Urothelium cell line (cell line): ENCODE measurements at regions not wholly inside any gene's neighbourhood (a gene's known extent, or its start where the extent isn't known, plus 50 kb on each side); places are given as distances from the start of the nearest gene placed in this dataset.
A peak's percentile ranks its signal among the peaks of the same experiment; 100 is the strongest.
"Not testable (repeated sequence)": the region's sequence is repeated elsewhere in the genome, so short reads cannot be mapped to it uniquely, and the experiment has no call there.

Experiments used
- DNase-seq: peaks from one replicate; pipeline ENCODE4 v3.0.0; 2011; ENCODE audit warnings: low spot score, mixed read lengths
- FAIRE-seq: peaks from 2 replicates; lab custom pipeline; 2011; peaks lifted over from hg19 to GRCh38; lab: Jason Lieb, UNC

DNA sequence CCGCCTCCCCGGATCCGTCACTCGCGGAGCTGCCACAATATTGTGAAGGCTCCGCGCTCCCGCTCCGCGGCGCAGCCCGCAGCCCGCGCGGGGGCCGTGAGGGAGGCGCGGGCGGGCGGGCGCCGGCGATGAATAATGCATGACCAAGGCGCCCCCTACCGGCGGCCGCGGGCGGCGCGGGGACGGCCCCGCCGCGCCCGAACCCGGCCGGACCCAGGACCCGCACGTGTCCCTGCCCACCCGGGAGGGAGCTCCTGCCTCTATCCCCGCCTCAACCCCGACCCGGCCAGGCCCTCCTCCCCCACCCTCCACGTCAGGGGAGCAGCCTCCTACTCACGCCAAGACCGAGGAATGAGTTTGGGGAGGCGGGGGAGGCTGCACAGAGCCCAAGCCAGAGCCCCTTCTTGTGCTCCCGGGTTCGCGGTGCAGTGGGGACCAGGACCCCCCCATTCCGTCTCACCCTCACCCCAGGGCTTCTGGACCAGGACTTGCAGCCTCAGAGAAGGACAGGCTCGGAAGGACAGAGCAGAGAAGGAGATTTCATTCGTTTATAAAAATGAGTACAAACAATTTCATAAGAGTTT, 70.8 kb upstream of the CASZ1 start:
- DNase-seq (peak; percentile 86), FAIRE-seq (peak; percentile 42)

GRCh38 chr1:10867914-10868598, 71.6 kb upstream of the CASZ1 start:
- no peak for DNase-seq

DNA sequence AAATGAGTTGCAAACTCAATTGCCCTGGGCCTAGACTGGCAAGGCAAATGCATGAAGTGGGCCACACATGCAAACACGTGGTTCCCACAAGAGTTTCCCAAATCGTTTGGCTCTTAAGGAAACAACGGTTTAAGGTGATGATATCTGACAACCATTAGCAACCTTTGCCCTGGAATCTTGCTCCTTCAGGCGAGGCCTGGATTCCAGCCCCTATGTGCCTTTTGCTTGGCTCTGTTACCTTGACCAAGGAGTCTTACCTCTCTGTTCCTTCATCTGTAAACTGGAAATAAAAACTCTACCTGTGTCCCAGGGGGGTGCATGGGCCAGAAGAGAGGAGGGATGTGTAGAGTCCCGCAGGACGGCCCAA, 72.1 kb upstream of the CASZ1 start:
- no peak for DNase-seq
- FAIRE-seq, result no peak

More at GRCh38 chr1:10867914-10868598, 71.6 kb upstream of the CASZ1 start:
- FAIRE-seq, result no peak

DNA sequence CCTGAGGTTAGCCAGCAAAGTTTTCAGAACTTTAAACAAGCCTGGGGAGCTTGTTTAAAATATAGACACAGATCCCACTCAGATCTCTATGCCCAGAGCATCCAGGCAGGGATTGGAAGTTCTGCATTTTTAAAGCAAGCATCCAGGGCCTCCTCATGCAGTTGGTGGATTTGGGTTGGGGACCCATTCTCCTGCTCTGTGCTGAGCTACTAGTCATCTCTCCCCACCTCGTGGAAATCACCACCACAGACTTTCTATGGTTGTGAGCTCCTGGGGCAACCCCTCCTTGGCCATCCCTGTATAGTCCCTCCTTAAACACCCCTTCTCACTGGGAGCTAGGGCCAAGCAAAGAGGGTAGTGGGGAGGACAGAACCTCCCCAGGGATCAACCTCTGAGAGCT, 73.5 kb upstream of the CASZ1 start:
- FAIRE-seq, result no peak
- no peak for DNase-seq

DNA sequence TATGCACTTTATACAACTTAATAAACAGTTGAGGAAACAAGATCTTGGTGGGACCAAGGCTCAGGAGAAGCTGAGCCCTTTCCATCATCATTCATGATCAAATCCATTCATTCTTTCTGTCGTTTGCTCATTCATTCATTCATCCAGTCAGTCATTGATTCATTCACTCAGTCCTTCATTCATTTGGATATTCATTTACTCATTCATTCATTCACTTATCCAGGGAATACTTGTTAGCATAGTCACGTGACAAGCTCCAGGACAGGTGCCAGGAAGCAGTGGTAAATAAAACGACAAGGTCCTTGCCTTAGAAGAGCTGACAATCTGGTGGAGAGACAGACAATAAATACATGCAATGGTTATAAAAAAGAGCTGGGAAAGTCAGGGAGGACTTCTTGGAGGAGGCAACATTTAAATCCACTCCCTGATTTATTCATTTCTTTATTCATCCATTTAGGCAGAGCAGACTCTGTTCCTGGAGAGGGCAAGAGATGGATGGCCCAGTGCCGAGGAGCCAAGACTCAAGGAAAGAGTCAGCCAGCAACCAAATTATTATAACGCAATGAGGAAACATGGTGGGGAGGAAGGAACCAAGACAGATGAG, 74.1 kb upstream of the CASZ1 start:
- DNase-seq (no peak), FAIRE-seq (peak; percentile 13)

GRCh38 chr1:10873189-10873588, 76.7 kb upstream of the CASZ1 start:
- DNase-seq, result no peak
- FAIRE-seq, result no peak

DNA sequence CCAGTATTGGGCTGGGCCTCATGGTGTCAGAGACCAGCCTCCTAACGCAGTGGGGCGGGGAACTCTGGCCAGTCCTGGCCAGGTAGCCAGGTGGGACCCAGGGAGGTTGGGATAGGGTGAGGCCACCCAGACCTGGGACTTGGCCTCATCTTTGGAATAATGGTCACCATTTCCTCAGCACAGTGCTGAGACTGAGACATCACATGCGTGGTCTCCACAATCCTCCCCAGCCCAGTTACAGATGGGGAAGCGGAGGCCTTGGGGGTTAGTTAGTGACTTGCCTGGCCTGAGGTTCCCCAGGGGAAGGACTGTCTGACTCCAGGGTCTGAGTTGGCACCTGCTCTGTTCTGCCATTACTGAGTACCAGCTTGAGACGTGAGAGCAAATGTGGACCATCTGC, 77.9 kb upstream of the CASZ1 start:
- no peak for FAIRE-seq

GRCh38 chr1:10877894-10878293, 81.4 kb upstream of the CASZ1 start:
- DNase-seq (no peak), FAIRE-seq (no peak)

More for the DNA sequence above, 77.9 kb upstream of the CASZ1 start:
- DNase-seq, result no peak

DNA sequence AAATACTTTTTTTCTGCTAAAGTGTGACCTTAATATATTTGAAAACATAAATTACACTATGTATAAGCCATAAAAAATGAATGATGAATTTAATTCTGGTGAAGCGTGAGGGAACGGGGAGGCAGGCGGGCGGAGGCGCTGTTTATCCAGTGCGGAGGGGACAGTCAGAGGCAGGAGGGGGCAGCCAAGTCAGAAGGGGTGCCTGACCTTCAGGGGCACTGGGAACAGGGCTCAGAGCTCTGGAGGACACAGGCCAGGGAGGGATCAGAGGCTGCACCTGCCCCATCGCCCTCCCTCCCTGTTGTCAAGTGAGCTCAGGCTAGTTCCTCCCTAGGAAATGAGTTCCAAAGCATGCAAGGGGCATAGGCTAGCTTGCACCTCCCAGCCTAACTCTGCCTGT, 82.0 kb upstream of the CASZ1 start:
- DNase-seq (no peak), FAIRE-seq (no peak)

- no peak for FAIRE-seq
- DNase-seq, result no peak
These were observed 83.6 kb upstream of the CASZ1 start for GRCh38 chr1:10880063-10880462.

GRCh38 chr1:10881046-10881445, 84.6 kb upstream of the CASZ1 start:
- DNase-seq (no peak), FAIRE-seq (no peak)

- no peak for DNase-seq
These were observed 85.6 kb upstream of the CASZ1 start for GRCh38 chr1:10882069-10882468.

GRCh38 chr1:10887032-10887431, 90.6 kb upstream of the CASZ1 start:
- DNase-seq, FAIRE-seq: not testable (repeated sequence)

More at GRCh38 chr1:10882069-10882468, 85.6 kb upstream of the CASZ1 start:
- FAIRE-seq, result no peak

GRCh38 chr1:10888291-10888690, 91.8 kb upstream of the CASZ1 start:
- DNase-seq, result no peak
- FAIRE-seq, result no peak

DNA sequence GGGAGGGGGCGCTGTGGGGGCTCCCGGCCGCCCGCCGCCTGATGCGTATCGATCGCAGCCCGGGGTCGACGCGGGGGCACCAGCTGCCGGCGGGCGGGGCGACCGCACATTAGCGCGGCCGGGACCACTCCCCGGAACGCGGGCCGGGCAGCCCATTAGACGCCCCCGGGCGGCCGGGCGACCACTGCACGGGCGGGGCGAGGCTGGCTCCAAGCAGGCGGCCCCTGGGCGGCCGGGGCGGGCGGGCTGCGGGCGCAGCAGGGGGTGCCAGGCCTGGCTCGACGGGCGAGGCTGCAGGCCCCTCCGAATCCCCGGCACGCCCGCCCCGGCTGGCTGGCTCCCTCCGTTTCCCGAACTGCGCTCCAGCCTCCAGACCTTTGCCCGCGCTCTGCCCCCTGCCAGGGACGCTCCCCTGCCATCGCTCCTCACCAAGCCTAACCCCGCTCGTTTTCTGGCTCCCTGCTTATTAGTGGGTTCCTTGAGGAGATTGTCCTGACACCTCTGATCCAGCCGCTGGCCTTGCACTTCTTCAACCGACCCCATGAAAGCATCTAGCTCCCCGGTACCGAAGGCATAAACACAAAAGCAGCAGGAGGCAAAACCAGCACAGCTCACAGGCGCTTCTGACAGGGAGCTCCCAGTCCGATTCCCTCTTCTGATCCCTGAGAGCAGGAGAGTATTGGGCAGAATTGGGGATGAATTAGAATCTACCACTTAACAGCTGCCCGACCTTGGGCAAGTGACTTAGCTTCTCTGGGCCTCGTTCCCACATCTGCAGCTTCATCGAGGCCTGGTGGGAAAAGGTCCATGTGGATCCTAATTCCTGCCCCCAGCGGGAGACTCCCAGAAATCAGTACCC, 92.6 kb upstream of the CASZ1 start:
- FAIRE-seq (no peak), DNase-seq (no peak)

GRCh38 chr1:10889650-10890353, 93.4 kb upstream of the CASZ1 start:
- DNase-seq, result no peak
- no peak for FAIRE-seq

DNA sequence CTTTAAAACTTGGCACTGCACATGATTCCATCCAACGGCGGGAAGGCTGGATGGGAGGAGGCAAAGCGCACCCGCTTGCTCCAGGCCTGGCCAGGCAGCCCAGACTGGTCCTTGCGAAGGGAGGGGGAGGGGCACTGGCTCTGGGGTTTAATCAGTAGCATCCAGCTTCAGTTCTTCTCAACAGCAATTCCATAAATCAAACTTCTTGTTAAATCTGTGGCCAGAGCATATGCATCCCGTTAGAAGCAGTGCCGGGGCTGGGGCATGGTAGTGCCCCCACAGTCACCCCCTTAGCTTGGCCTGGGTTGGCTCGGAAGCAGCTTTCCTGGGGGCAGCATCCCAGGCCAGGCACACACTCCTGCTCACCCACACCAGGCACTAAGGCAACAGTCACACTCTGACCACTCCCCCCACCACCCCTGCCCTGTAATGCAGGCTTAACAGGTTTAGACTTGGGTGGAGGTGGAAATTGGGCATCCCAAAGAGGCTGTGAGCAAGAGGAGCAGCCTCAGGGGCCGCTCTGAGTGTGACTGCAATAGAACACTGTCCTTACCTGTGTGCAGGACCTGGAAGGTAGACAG, 94.1 kb upstream of the CASZ1 start:
- DNase-seq, result no peak
- FAIRE-seq, result no peak

GRCh38 chr1:10891091-10891490, 94.6 kb upstream of the CASZ1 start:
- FAIRE-seq, result no peak
- no peak for DNase-seq

DNA sequence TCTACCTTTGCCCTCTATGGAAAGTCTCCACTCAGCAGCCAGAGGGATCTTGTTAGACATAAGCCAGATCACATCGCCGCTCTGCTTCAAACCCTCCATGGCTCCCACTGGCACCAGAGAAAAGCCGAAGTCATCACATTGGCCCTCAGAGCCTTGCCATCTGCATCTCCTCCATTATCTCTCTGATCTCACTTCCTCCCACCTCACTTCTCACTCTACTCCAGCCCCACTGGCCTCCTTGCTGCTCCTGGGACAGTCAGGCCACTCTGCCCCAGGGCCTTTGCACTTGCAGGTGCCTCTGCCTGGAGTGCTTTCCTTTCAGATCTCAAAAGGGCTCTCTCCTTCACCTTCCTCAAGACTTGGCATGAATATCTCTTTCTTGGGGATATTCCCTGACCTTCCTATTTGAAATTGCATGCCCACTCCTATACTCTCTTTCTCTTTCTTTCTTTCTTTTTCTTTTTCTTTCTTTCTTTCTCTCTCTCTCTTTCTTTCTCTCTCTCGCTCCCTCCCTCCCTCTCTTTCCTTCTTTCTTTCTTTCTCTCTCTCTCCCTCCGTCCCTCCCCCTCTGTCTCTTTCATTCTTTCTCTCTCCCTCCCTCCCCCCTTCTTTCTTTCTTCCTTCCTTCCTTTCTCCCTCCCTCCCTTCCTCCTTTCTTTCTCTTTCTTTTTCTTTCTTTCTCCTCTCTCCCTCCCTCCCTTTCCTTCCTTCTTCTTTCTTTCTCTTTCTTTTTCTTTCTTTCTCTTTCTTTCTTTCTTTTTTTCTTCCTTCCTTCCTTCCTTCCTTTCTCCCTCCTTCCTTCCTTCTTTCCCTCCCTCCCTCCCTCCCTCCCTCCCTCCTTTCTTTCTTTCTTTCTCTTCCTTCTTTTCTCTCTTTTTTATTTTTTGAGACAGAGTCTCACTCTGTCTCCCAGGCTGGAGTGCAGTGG, 96.0 kb upstream of the CASZ1 start:
- FAIRE-seq (no peak), DNase-seq (no peak)
